UCSD-AML1 (cell line): ENCODE measurements at regions not wholly inside any gene's neighbourhood (a gene's known extent, or its start where the extent isn't known, plus 50 kb on each side); places are given as distances from the start of the nearest gene placed in this dataset.

Experiments used
- DNase-seq: peaks from one replicate; lab custom pipeline; 2025; ENCODE audit not compliant: unreplicated experiment; lab: John Stamatoyannopoulos, UW

DNA sequence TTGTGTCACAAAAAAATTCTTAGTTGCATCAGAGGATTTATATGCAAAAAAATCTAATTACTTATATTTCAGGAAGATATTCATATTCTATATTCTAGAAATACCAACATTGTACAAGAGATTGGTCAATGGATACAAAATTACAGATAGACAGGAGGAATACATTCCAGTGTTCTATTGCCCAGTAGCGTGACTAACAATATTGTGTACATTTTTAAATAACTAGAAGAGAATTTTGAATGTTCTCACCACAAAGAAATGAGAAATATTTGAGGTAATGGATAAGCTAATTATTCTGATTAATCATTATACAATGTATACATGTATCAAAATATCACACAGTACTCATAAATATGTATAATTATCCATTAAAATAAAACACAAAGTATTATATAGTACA lies 253.3 kb downstream of the IPMK start:
- no peak for DNase-seq

DNA sequence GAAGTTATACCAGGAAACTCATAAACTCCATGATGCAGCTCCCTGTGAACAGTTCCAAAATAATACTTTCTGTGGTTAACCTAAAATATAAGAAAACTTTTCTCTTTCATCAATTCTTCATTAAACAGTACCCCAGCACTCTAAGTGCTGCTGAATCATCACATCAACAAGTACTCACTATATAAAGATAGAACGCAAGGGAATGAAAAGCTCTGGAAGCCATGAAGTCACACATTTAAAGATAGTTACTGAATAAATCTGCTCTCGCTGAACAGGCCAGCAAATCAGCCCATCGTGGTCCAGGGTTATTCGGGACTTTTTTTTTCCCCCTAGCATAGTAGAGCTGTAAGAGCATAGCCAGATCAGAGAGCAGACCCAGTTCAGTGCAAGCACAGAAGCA lies 254.3 kb downstream of the IPMK start:
- DNase-seq, result no peak

- DNase-seq, result no peak
Measured at GRCh38 chr10:58010073-58010702, 257.5 kb downstream of the IPMK start.

- no peak for DNase-seq
Measured at GRCh38 chr10:58003945-58004344, 263.7 kb downstream of the IPMK start.

GRCh38 chr10:58001159-58001558 lies 266.5 kb downstream of the IPMK start:
- DNase-seq, result no peak

- DNase-seq, result no peak
Measured at GRCh38 chr10:57996536-57996935, 271.2 kb downstream of the IPMK start.

- no peak for DNase-seq
Measured at GRCh38 chr10:57993302-57993701, 274.4 kb downstream of the IPMK start.

DNA sequence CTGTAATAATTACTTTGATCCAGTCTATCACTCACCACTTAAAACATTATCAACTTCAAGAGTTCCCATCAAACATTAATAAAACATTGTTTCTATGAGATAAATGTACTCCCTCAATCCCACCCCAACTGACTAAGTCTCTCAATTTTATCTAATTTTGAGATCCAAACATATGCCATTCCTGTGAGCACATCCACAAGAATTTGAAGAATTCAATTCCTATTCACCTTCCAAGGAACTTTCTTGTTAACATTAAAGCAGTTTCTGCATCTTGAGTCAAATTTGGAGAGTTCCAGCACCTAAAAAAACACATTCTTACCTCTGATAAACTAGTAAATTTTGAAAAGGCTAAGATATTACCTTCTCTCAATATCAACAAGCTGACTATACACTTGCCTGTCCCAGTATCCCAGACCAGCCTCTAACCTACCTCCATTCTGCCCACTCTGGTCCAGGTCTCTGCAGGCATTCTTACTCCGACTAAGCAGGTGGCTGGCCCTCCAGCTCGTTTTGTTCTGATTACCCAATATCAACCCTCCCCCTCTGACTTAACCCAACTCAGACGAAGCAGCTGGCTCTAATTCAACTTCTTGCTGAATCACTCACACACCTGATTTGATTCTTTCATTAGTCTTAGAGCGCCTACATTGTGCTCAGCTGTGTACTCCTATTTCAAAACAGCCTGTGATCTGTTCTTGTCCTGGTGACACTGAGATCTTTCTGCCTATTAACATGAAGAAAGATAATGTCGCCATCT lies 275.2 kb downstream of the IPMK start:
- no peak for DNase-seq

- DNase-seq, result no peak
Measured at GRCh38 chr10:57988964-57989363, 278.7 kb downstream of the IPMK start.

DNA sequence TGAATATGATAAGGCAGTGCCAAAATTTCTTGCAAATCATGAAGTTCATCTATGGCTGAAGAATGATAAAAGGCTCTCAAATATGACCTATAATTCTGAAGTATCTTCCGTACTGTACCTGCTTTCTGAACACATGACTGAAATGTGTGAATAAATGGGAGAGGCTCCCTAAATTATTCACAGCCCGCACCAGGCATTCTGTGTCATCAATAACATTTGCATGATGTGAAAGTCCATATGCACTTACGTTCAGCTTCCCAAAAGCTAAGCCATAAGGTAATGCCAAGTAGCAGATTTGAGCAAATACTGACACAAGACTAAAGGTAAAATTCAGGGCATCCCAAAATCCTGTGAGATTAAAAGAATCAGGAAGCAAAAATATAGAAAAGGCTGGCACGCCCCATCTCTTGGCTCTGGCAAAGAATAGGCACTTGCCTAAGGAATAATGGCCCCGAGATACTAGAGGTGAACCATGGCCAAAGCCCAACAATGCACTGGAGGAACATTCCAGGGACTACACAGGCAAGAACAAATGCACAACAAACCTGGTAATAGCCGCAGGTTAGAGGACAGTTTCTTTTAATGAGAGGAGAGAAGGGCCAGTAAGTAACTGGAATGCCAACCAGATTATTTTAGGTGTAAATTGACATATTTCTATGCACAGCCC lies 280.5 kb downstream of the IPMK start:
- DNase-seq, result no peak

GRCh38 chr10:57986422-57986821 lies 281.3 kb downstream of the IPMK start:
- DNase-seq, result no peak

GRCh38 chr10:57983281-57983791 lies 284.4 kb downstream of the IPMK start:
- no peak for DNase-seq

DNA sequence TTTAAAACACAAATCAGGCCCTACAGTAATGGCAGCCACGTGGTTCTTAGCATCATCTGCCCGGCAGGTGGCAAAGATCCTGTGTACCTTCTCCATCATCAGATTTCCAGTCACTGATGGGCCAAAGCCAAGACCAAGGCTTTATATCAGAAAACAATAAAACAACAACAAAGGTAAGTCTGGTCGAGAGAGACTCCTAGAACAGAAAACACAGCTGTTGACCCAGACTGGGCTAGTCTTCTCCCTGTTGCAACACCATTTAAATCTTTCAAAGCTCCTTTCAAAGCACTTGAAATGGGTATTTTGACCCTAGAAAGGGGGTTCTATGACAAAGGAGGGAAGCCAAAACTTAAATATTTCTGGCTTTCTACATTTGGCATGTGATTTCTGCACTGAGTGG lies 285.6 kb downstream of the IPMK start:
- no peak for DNase-seq

DNA sequence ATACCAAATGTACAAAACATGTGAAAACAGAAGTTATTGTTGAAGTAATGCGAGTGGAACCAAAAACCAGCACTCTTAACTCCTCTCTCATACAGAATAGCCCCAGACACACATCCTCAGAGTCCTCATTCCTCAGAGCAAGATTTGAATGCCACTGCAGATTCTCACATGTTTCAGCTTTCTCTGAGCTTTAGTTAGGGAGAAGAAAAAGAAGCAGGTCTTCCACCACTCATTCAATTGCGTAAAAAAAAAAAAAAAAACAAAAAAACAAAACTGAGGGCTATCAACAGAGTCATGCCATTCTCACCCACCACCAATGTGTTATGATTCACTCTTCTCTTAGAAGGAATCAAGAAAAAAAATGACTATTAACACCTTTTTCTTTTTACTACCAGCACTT lies 287.7 kb downstream of the IPMK start:
- DNase-seq, result no peak

- no peak for DNase-seq
Measured at GRCh38 chr10:57979491-57979890, 288.2 kb downstream of the IPMK start.

DNA sequence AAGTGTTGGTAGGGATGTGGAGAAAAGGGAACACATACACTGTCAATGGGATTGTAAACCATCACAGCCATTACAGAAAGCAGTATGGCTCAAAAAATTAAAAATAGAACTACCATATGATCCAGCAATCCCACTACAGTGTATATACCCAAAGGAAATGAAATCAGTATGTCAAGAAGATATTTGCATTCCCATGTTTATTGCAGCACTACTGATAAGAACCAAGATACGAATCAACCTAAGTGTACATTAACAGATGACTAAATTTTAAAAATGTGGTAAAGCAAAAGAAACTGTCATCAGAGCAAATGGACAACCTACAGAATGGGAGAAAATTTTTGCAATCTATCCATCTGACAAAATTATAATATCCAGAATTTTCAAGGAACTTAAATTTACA lies 290.4 kb downstream of the IPMK start:
- no peak for DNase-seq

- no peak for DNase-seq
Measured at GRCh38 chr10:57973451-57973850, 294.2 kb downstream of the IPMK start.

GRCh38 chr10:57972783-57973182 lies 294.9 kb downstream of the IPMK start:
- DNase-seq, result no peak

DNA sequence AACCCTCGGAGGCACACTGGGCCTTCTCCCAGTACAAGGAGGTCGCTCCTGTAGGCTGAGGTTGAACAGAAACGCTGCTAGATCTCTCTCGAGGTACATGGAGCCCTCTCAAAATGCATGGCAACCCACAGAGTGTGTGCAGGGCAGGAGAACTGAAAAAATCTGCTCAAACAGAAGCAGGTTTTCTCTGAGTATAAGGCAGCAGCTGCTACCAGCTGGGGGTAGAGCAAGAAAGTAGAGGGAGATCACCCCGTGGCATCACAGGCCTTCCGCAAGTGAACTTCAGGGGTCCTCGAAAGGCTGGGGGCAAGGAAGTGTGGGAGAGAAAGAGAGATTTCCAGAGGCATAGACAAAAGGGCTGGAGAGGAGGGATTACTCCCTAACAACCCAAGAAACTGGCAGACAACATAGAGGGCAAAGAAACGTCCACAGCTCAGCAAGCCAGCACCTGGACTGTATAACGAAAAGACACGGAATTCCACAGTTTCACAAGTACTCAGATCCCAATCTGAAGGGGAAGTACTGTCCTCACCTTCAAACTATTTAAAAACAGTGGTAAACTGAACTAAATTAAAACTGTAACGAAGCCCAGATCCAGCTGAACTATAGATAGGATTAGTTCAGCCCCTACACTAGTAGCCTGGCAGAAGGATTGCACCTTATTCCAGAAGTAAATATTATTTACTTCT lies 299.2 kb downstream of the IPMK start:
- no peak for DNase-seq

DNA sequence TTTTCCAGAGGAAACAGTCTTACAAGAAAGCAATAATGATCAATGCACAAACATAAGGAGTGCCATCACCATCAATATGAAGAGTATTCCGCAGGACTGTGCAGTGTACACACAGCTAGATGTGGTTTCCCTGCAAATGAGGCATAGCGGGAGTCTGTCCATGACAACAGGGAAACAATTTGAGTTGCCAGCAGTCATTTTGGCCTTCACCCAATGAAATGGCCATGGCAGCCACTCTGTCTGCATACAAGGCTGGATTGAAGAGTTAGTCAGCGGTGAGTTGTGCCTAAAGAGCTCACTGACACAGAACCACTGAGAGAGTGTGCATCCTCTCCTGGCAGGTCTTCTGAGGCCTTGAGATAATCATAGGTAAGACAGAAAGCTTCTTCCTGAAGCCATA lies 303.3 kb downstream of the IPMK start:
- DNase-seq, result no peak

- DNase-seq, result no peak
Measured at GRCh38 chr10:57963546-57963945, 304.1 kb downstream of the IPMK start.

DNA sequence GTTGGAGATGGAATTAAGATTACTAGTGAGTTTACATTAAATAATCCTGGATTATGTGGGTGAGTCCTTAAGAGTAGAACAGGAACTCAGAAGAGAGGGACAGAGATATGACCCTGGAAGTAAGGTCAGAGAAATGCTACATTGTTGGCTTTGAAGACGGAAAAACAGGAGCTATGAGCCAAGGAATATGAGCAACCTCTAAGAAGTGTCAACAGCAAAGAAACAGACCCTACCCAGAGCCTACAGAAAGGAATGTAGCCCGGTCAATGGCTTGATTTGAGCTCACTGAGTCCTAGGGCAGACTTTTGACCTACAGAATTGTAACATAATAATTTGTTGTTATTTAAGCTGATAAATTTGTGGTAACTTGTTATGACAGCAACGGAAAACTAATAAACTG lies 304.9 kb downstream of the IPMK start:
- DNase-seq, result no peak
